Activated CD8-positive, alpha-beta memory T cell treated with anti-CD3 and anti-CD28 coated beads for 1 hour (primary cell): ENCODE measurements at regions not wholly inside any gene's neighbourhood (a gene's known extent, or its start where the extent isn't known, plus 50 kb on each side); places are given as distances from the start of the nearest gene placed in this dataset.
"Not testable (repeated sequence)": the region's sequence is repeated elsewhere in the genome, so short reads cannot be mapped to it uniquely, and the experiment has no call there.

Source experiments
- DNase-seq, 2 donors: peaks; one replicate each; pipeline ENCODE4 v3.0.0-alpha.2; 2020; ENCODE audit warnings: low read depth in 1 of 2; ENCODE audit errors: extremely low read depth in 1 of 2

DNA sequence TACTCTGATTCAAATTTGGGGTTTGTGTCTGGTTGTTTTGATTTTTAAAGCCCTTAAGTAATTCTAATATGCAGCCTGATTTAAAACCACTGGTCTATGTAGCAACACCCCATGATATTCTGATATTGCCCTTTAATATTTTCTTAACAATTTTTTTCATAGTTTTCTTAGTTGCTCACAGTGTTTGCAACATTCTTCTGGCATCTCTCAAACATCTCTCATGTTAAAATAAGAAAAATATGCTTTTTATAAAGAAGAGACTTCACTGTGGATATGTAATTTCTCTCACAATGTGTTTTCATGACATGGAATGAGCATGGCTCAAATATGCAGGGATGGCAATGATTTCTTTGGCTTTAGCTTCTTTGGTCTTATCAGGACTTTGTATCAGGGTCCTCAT, 183.7 kb downstream of the TAF11L14 start:
- no peak for DNase-seq

DNA sequence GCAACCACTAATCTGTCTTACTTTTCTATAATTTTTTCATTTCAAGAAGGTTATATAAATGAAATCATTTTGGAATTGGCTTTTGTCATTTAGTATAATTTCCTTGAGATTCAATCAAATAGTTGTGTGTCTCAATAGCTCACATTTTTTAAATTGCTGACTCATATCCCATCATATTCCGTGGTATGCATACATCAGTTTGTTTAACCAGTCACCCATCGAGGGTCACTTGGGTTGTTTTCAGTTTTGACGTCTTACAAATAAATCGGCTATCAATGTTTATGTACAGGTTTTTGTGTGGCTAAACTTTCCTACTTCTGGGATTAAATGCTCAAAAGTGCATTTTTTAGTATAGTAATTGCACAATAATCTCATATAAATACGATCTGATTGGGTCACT, 185.5 kb downstream of the TAF11L14 start:
- DNase-seq, result no peak

DNA sequence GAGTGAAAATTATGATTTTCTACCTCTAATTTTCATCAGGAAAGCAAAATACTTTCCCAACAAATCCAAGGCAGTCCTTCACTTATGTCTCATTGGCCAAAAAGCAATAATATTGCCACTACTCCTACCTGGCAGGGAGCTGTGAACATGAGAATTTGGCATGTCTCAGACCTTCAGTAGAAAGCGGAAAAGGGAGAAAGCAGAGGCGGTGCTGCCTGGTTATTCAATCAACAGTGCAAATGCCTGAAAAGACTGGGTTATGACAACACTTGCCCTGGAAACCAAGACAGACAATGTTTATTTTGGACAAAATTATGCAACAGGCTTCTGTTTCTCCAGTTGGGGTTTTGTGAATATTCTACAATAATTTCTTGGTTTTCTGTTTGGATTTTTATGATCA, 194.4 kb downstream of the TAF11L14 start:
- DNase-seq, result no peak

DNA sequence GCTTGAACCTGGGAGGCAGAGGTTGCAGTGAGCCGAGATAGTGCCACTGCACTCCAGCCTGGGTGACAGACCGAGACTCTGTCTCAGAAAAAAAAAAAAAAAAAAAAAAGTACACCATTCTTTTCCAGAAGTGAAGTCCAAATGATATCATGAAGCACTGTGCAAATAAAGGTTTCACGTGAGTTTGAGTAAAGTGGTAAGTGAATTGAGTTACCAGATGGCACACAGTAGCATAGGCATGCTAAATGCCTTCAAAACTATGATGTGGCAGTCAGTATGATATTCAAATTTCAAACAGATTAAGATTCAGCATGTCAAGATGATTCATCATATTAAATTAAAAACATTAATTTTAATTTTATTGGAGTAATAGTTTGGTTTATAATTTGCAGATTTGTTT, 195.2 kb downstream of the TAF11L14 start:
- DNase-seq, result no peak

DNA sequence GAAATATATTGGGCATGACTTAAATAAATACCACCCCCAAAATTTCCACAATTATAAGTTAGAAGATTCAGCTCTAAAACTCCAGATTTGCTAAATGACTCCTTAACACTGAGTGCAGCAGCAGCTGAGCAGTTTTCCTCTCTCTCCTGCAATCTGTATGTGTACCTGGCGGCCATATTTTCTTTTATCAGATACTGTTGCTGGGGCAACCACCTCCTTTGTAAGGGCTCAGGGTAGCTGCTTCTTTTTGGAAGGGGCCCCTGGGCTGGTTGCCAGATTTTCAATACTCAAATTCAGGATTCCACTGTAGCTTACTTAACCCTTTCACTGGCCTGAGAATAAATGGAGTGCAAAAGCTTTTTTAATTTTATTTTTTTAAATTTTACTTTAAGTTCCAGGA, 197.0 kb downstream of the TAF11L14 start:
- DNase-seq, result no peak

DNA sequence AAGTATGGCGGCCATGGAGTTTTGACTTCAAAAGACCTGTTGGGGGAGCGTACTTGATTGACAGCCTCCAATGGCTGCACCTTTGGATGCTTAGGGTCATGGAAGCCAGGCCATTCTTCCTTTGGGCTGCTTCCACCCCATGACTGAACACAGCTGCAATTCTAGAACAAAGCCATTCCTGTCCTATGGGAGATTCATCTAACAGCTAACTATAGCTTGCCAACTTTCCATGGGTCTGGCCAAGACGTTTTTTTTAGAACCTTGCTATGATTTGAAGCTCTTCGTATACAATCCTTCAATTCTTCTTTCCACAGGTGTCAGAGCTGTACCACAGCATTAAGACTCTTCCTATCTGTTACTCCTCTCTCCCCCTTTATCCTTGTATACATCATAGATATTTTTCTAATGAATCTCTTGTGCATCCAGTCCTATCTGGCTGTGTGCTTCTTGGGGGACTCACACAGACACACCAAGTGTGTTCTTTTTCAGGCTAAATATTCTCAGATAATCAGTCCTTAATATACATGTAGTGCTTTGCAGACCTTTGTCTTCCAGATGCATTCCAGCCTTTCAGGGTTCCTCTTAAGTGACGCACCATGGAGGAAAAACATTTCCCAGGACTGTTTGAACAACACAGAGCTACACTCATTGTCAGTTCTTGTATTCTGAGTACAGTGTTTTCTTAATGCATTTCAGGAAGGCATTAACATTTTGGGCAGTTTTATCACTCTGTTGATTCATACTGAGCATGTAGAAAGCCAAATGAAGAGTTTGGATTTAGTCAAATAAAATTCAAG, 198.9 kb downstream of the TAF11L14 start:
- DNase-seq, result no peak

DNA sequence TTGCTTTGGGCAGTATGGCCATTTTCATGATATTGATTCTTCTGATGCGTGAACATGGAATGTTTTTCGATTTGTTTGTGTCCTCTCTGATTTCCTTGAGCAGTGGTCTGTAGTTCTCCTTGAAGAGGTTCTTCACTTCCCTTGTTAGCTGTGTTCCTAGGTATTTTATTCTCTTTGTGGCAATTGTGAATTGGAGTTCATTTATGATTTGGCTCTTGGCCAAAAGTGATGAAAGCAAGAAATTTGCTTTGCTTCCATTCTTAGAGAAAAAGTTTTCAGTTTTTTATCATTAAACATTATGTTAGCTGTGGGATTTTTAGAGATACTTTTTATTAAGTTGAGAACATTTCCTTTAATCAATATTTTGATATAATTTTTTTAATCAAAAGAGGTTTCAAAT, 203.5 kb downstream of the TAF11L14 start:
- DNase-seq, result no peak

DNA sequence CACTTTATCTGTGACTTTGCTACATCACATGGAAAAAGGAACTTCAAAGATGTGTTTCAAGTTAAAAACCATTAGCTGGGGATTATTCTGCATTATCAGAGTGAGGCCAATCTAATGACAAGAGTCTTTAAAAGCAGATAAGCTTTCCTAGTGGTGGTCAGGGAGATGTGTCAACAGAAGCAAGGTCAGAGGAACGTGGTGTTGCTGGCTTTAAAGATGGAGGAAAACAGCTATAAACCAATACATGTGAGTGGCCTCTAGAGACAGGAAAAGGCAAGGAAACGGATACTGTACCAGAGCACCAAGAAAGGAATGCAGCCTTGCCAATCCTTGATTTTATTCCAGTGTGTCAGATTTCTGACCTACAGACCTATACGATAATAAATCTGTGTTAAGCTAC, 204.2 kb downstream of the TAF11L14 start:
- DNase-seq, result no peak

DNA sequence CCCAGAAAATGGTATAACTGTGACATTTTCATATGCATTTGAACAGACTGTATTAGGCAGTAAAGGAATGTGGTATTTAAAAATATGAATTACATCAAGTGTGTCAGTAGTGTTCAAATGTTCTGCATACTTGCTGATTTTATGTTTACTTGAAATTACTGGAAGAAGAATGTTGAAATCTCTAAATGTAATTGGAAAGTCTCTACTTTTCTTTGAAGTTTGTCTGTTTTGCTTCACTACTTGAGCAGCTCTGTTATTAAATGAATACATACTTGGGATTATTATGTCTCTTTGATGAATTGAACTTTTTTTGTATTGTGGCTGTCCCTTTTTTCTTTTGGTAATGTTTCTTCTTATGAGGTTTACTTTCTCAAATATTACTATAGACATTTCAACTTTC, 205.6 kb downstream of the TAF11L14 start:
- no peak for DNase-seq

DNA sequence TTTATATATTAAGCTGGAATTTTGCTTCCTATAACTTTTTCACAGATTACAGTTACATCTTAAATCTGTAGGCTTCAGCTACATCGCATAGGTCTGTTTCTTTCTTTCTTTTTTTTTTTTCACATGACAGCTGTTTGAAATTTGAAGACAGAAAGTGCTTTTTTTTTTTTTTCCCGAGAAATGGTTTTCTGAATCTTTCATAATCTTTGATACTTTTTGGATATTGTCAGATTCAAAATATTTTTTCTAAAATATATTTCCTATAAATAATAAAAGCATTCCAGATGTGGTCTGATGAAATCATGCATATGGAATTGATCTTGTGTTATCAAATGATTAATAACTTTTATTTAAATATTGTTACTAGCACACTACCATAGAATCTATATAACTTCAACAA, 212.2 kb downstream of the TAF11L14 start:
- DNase-seq, result no peak

DNA sequence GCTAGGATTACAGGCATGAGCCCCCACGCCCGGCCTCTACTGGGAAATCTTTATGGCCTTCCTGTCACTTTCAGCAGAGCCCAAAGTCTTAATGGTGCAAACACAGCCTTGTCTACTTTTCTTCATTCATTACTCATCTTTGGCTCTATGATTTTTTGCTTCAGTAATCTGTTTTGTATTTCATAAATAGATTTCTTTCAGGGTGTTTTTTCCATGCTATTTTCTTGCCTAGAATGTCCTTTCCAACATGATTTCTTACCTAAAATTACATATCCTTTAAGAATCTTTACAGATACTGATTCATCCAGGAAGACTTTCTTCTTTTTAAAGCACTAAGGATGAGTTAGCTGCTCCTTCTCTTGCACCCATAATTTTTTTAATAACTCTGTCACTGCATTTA, 213.0 kb downstream of the TAF11L14 start:
- DNase-seq, result no peak

DNA sequence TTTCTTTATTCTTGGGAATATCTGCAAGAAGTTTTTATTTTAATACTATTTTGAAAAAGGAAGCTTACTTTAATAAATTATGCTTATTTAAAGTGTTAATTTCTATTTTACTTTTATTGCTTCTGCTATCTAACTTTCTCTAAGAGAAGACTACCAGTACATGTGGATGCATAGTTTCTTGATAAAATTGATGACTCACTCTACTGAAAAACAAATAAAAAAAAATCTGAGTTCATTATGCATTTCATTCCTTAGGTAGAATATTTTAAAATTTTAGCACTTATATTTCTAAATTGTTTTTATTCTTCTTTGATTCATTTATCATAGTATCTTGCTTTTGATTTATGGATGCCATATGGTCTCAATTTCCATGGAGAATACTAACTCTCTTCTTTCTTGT, 217.9 kb downstream of the TAF11L14 start:
- no peak for DNase-seq

DNA sequence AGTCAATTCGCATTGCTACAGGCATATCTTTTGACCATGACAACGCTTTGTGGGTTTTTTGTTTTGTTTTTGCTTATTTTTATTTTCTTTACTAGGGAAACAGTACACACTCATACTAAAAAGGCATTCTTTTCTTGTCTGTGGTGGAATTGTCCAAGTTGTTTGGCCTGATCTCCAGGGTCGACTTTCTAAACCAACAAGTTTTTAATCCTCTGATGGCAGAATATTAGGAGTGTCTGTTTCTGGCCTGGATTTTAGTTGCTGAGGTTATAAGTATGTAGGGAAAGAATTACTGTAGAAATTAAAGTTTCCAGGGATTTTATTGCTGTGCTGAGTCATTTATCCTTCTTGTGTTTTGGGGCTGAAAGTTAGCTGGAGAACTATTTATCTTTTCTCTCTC, 218.5 kb downstream of the TAF11L14 start:
- DNase-seq, result no peak

DNA sequence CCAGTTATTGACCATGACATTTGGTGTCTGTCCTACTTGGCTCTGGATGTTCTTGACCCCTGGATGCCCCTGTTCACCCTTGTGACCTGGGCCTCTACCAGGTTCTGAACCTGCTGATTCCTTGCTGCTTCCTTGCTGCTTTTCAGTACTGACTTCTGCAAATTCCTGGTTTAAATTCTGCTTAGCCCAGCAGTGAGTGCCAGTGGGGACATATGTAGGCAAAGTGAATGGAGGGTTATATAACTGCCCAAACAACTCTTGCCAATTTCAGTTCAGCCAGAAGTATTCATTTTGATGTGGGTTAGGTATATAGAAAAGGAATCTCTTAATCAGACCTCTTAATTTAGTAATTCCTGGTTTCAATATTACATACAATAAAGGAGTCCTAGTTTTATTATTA, 220.6 kb downstream of the TAF11L14 start:
- no peak for DNase-seq

DNA sequence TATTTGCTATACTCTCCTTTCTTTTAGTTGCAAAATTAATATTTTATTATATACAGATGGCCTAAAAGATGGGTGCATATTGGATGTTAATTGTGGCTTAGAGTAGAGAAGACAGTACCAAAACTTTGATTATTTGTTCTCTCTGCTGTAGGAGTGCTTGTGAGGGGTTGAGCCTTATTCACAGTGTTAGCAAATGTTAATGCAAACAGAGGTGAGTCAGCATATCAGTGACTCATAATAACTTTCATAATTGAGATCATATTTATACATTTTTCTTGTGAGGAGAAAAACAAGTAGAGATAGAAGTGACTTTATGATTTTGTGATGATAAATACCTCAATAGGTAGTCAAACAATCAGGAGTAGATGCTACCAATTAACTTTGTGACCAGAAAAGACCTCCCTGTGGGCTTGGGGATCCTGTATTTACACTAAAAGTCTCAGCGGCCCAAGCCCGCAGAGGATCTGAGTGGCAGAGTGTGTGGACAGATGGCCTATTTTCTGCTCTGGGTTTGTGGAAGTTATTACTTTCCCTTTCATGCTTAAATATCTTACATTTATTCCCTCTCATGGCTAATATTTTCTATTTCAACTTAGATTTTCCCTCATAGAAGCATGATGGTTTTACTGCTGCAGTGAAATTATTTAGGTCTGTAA, 226.5 kb downstream of the TAF11L14 start:
- DNase-seq, result no peak

DNA sequence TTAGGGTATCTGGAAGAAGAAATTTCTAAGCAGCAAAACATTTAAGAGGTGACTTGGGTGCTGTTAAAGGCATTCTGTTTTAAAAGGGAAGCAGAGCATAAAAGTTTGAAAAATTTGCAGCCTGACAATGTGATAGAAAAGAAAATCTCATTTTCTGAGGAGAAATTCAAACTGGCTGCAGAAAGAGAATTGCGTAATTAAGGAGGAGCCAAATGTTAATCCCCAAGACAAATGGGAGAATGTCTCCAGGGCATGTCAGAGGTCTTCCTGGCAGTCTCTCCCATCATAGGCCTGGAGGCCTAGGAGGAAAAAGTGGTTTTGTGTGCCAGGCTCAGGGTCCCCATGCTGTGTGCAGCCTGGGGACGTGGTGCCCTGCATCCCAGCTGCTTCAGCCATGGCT, 230.6 kb downstream of the TAF11L14 start:
- not testable (repeated sequence) for DNase-seq

DNA sequence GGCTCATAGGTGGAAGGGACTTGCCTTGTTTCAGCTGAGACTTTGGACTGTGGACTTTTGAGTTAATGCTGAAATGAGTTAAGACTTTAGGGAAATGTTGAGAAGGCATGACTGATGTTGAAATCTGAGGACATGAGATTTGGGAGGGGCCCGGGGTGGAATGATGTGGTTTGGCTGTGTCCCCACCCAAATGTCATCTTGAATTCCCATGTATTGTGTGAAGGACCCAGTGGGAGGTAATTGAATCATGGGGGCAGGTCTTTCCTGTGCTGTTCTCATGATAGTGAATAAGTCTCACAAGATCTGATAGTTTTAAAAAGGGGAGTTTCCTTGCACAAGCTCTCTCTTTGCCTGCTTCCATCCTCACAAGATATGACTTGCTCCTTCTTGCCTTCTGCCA, 231.7 kb downstream of the TAF11L14 start:
- not testable (repeated sequence) for DNase-seq

DNA sequence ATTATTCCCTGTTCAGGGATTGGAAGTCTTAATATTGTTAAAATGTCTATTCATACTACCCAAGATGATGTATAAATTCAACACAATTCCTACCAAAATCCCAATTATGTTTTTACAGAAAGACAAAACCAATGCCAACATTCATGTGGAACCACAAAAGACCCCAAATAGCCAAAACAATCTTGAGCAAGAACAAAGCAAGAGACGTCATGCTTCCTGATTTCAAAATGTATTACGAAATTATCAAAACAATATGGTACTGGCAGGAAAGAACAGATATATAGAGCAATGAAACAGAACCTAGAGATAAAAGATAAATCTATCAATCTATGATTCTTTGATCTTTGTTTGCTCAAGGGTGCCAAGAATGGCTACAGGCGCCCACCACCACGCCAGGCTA, 237.9 kb downstream of the TAF11L14 start:
- no peak for DNase-seq

DNA sequence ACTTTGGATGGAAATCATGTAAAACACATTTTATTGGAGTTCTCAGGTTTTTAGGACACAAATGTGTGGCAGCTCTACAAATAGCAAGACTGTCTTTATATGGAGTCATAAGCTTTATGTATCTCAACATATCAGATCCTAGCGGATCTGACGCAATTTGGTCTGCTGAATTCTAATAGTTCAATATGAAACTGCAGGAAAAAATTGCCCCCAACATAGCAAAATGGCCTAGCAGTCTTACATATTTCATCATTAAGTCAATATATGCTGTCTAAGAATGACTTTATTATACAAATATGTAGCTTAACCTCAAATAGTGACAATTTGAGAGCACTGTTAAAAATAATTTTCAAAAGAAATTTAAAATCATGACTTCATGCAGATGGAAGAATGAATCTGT, 244.3 kb downstream of the TAF11L14 start:
- no peak for DNase-seq

DNA sequence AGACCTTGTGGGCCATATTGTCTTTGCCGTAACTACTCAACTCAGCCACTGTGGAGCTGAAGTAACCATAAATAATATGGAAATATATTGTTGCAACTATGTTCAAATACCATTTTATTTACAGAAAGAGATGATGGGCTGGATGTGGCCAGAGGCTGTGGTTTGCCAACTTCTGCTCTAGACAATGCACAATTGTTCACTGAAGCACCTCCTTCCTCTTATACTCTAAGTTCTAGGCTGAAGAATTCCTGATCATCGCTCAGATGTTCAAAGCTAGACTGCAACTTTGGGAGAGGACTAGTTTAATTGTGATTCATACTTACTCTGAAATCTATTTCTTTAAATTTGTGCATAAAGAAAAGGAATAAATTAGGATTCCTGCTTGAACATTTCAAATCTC, 245.0 kb downstream of the TAF11L14 start:
- no peak for DNase-seq

DNA sequence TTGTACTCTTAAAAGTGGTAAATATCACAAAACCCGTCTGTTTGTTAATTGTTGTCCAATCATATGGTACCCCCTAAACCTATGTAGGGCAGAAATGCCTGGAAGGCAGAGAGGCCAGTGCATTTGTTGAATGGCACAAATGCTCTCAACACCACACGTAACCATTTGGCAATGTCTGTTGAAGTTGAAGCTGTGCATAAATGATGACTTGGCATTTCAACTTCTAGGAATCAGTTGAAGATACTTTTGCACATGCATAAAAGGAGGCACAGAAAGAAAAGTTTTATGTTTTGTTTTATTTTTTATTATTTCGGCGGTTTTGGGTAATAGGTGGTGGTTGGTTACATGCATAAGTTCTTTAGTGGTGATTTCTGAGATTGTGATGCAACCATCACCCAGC, 246.6 kb downstream of the TAF11L14 start:
- no peak for DNase-seq

DNA sequence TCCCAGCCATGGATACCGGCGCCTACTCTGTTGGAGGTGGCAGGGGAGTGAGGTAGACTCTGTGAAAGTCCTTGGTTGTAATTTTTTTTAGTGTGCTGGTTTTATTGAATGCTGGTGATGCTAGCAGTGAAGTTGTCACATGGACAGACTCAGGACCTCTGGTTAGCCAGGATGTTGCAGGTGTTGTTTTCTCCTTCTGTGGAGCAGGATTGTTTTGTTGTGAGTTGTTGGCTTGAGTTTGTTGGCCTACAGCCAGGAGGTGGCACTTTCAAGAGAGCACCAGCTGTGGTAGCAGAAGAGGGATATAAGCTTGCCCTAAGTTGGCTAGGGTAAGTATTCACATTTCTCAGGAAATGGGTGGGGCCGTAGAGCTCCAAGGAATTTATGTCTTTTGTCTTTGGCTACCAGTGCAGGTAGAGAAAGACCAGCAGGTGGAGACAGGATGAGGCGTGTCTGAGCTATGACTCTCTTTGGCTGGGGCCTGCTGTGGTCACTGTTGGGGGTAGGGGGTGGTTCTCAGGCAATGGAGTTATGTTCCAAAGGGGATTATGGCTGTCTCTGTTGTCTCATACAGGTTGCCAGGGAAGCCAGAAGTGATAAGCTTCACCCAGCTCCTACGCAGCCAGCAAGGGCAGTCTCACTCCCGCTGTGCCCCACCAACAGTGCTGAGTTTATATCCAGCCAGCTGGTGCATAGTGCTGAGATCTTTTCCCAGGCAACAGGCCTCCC, 248.7 kb downstream of the TAF11L14 start:
- DNase-seq, result no peak
